HG02981 (cell line): ENCODE measurements at regions not wholly inside any gene's neighbourhood (a gene's known extent, or its start where the extent isn't known, plus 50 kb on each side); places are given as distances from the start of the nearest gene placed in this dataset.
"Not testable (repeated sequence)": the region's sequence is repeated elsewhere in the genome, so short reads cannot be mapped to it uniquely, and the experiment has no call there.

Experiments used
- ATAC-seq: cut with Tn5 transposase; IDR thresholded peaks from one replicate; pipeline ENCODE4 v1.9.1; 2021; ENCODE audit warnings: mild to moderate bottlenecking, moderate library complexity; ENCODE audit not compliant: unreplicated experiment

DNA sequence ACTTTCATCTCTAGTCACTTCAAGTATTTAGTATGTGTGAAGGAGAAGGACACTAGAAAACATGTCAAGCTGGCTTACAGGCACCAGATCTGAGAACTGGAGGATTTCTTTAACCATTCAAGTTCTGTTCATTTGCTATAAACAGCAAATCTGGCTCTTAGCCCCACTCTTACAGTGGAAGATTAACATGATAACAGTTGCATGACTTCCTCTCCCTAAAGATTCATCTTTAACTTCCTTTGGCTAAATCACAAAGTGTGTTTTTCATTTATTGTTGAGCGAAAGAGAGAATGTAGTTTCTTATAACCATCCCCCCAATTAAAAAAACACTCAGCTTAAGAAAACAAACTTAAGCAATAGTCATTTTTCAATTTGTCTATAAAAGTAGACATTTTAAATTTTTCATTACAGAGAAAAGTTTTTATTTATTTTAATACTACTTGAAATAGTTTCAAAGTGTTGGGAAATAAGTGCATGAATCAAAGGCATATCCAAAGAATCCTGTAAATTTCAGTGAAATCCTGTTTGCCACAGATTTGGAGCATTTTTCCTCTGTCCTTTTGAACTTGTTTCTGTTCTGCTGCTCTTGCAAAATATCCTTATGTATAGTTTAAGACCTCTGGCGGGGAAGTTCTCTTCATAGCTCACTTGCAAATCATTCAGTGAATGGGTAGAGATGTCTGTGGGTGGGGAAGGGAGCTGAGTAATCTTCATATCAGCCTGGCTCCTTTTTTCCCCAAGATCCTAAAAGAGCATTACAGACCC is 241.0 kb upstream of the RBBP8 start:
- no peak for ATAC-seq

DNA sequence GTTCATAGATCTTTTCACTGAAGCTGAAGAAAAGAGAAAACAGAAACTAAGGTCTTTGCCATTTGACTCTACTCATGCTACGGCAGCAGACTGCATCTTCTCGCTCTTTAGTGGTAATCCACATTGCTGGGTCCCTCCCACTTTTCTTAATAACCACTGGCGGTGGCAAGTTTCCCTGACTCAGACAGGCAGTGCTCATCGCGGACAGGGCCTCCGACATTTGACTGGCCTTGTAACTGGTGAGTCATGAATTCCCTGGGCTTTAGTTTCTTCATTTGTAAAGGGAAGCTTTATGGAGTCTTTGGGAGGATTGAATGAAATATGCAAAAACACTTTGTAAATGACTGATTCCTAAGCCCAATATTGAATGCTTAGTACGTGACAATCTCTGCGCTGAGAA is 238.2 kb upstream of the RBBP8 start:
- ATAC-seq: no peak

DNA sequence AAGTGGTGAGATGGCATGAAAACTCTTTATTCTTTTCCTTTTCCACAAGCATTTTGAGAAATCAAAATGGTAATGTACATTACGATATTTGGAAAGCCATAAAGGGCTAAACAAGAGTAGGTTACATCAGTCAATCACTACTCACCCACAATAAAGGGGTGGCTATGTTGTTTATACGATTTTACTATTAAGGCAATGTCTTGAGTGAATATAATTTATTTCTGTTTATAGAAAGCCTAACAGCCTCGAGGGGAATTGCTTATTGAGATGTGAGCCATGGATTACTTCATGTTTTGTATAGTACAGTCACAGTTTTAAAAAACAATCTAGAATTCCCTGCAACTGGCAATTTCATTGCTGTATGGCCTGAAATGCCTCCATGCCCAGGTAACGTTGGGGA is 237.5 kb upstream of the RBBP8 start:
- no peak for ATAC-seq

DNA sequence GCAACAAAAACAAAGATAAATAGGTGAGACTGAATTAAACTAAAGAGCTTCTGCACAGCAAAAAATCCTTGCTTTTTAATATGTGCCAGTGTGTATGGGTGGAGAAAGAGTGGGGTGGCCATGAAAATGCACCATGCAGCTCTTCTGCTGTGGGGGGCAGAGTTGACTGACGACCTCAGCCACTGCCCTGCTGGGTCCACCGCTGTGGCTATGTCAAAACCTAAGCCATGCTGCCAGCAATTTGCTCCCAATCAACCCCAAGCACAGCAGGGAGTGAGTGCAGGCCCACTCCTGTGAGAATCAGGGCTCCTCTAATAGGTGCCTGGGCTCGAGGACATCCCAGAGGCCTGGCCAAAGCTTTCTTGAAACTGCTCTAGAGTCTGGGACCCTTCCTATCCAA is 235.6 kb upstream of the RBBP8 start:
- ATAC-seq: no peak

DNA sequence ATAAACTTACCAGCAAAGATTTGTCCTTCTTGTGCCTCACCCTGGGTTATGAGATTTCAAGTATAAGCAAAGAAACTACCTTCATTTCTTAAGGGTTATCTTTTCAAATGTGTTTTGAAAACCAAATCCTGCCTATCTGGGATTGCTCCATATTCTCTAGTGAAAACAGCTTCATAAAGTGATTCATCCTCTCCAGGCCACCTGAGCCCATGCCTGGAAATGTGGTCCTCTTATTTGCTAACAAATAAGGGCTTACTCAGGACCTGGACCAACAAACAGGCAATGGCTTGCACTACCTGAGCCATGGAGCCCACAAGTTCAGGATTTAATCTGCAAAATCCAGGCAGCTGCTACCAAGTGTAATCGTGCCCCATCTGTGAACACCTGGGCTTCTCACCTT is 234.4 kb upstream of the RBBP8 start:
- no peak for ATAC-seq

DNA sequence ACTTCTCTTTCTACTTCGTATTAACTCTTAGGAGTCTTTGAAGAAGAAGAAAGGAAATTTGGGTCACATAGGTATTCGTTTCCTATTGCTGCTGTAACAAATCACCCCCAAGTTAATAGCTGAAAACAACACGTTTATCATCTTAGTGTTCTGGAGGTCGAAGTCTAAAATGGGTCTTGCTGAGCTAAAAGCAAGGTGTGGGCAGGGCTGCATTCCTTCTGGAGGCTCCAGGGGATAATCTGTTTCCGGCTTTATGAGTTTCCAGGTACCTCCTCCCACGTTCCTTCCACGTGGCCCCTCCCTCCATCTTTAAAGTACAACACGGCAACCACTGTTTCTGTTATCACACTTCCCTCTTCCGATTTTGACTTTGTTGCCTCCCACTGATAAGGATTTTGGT is 233.5 kb upstream of the RBBP8 start:
- no peak for ATAC-seq

DNA sequence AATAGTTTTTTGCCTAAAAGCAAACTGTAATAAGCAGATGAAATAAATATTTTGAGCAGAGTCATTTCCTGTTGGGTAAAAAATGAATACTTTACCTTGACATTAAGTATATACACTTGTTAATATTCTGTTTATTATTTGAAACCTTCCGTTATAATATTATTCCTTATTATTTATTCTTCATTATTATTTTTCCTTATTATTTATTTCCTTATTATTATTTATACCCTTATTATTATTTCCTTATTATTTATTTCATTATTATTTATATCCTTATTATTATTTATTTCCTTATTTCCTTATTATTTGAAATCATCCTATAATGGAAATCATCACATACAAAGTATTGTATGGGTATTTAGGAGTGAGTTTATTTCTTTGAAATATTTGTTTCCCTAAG is 232.2 kb upstream of the RBBP8 start:
- no peak for ATAC-seq

DNA sequence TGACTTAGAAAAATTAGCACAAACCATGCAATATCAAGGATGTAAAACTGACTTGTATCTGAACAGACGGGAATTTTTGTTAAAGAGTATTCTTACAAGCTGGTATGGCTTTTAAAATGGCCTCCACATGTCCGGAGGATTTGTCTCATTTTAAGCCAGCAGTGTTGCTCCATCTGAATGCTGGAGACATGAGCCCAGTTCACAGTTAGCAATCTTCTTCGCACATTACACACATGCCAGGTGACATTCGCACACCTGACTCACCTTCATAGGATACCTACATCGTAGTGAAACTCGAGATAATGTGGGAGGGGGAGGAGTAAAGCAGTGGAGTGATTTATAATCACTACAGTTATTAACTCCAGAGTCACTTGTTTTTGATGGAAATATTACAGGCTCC is 231.8 kb upstream of the RBBP8 start:
- ATAC-seq: no peak

DNA sequence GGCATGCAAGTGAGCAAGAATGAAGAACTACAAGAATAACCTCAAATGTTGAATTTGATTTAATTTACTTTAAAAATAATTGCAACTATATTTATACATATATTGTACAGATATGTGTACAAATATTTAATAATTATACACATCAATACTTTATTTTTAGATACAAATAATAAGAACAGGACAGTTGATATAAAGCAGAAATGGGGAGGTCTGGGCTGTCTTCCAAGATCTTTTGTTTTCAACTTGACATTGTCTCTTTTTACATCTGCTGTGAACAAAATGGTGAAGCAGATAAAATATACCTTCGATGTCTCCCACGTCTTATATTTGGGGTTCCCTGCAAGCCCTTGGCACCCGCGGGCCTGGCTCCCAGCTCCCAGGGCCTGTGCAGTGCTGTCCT is 231.3 kb upstream of the RBBP8 start:
- no peak for ATAC-seq

DNA sequence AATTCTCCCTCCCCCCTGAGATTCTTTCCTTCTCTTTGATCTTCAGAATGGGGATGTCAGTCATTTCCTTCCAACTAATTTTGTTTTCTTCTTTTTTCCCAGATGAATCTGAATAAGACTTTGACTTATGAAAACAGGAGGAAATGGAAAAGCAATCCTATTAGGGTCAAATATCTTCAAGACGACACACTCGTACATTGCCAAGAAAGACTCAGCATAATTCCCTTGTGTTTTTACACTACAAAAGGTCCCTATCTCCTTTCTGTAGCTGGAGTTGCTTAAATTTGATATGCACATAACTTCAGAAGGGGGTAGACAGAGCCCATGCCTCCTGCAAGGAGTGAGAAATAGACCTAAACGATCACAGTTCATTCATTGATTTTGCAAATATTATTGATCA is 230.3 kb upstream of the RBBP8 start:
- no peak for ATAC-seq

DNA sequence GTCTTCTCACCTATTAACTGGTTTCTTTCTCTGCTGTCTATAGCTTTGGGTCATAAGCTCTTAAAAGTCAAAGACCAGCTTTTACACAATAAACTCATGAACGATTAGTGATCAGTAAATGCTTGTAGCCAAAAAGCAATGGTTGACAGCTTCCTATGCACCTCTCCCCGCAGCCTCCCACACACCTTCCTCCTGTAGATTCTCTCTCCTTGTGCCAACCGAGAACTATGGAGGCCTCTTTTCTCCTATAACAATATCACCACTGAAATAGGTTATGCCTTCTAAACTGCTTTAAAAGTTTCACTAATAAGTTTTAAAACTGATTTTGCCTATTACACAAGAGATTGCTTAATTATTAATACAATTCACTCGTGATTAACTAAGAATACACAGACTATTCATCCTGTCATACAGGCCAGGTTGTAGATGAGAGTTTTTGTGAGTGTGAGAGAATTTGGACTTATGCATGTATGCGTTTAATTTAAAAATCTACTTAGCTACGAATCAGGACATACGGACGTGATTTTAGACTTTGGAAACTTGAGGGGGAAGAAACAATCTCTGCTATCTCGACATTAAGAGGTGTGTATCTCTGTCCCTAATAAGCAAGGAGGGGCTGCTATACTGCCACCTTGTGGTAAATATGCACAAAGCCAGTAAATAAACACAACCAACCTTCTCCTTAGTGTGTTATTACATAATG is 229.1 kb upstream of the RBBP8 start:
- ATAC-seq: peak; percentile 64

DNA sequence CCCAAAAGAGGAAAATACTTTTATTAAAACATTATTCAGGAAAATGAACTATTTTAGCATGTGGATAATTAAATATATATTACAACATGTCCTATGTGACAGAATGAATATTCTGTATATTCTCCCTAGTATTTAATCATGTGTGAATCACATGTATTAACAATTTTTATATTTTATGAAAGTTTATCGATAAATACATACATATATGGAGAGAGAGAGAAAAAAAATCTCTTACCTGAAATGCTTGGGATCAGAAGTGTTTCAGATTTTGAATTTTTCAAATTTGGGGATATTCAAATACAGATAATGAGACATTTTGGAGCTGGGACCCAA is 228.6 kb upstream of the RBBP8 start:
- no peak for ATAC-seq

DNA sequence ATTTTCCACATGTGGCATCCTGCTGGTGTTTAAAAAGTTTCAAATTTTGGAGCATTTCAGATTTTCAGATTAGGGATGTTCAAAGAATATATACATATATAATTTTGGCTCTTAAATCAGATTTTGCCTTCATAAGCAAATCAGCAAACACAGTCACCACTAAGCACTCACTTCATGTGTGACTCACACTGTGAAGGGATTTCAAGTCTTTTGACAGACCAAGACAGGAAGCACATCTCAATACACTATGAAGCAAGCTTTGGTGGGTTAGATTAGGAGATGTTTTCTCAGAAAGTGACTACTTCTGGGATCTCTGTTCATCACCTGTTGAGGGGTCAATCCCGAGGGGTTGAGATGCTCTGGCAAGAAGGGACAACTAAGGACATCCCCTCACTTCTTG is 227.8 kb upstream of the RBBP8 start:
- no peak for ATAC-seq

DNA sequence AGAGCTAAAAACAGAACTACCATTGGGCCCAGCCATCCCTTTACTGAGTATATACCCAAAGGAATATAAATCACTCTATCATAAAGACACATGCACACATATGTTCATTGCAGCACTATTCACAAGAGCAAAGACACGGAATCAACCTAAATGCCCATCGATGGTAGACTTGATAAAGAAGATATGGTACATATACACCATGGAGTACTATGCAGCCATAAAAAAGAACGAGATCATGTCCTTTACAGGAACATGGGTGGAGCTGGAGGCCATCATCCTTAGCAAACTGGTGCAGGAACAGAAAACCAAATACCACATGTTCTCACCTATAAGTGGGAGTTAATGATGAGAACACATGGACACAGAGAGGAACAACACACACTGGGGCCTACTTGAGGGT is 227.1 kb upstream of the RBBP8 start:
- ATAC-seq: not testable (repeated sequence)

DNA sequence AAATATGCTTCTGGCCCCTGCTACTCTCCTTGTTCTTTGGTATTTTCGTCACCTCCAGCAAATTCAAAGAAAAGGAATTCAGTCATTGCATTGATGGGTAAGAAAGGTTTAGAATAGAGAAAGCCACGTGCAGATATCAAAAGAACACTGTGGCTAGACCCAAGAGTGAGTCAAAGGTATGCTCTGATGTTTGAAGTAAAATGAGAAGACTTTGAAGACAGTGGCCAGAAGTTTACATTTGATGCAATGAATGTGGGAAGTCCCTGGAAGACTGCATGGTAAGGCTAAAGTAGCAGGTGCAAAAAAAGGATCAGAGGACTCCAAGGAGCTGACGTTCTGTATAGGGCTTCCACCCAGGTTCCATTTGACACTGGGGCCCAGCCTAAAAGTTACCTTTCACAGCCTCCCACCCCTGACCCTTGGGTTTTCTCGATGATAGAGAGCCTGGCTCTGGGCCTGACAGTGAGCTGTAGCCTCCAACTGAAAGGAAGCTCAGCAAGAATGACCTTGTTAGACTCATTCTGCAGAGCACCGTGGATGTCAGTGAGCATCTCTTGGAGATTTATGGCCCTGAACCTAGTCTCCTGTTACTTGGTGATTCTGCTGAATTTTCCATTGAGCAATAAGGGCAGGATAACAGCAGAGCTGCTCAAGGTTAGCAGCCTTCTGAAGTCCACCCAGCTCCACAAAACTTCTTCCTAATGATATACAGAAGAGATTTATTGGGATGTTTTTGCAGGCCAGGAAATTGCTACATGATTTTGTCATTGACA is 223.7 kb upstream of the RBBP8 start:
- ATAC-seq: no peak

DNA sequence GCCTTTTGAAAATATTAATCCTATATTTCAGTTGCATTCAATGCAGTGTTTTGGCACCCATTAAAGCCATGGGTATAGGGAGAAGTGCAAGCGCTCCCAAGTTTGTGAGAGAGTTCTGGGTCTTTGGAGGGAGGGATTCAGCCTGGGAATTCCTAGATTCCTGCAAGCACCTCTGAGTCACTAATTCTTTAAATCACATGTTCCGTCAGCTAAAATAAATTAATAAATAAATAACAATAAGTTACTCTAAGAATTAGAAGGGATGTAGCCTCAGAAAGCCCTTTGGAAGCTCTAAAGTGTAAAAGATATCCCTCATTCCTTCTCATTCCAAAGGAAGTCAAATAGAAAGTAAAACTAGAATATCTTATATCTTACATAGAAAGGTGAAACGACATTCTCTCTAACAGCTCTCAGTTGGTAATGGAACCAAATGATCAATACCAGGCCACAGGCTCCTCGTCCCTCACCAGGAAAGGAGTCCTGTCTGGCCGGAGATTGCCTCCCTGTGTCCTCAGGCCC is 222.4 kb upstream of the RBBP8 start:
- no peak for ATAC-seq

DNA sequence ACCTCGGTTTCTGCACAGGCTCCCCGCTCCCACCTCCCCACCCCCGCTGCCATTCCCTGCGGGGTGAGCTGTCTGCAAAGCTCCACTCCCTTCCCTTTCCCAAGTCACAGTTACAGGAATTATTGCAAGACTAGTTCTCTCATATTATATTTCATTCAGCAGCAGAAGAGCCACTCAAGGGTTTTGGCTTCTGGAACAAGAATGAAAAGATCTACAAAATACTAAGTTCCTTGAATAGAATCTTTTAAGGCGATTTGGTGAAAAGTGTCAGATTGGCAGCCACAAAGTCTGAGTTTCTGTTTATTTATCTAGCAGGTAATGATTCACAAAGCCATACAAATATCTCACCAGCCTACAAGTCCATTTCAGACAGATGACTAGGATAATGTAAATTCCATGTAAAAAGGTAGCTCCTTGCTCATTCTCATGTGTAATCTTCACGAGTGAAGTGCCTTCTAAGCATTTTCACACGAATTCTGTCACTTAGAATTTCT is 221.9 kb upstream of the RBBP8 start:
- ATAC-seq: no peak

DNA sequence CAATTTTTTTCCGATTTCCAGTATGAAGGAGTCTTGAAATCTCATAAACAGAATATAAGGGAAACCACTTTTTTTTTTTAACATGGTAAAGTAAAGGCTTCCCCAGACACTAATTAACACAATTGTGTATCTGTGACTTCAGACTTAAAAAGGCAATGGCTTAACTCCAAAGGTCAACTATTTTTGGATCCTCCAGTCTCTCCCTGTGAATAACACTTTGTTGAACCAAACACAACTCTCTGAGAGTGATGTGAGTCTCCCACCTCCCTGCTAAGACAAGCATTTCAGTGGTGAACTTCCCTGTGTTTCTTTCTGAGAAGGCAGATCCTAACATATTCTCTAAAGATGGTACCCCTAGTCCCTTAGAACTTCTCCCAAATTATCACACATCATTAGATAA is 219.6 kb upstream of the RBBP8 start:
- no peak for ATAC-seq

DNA sequence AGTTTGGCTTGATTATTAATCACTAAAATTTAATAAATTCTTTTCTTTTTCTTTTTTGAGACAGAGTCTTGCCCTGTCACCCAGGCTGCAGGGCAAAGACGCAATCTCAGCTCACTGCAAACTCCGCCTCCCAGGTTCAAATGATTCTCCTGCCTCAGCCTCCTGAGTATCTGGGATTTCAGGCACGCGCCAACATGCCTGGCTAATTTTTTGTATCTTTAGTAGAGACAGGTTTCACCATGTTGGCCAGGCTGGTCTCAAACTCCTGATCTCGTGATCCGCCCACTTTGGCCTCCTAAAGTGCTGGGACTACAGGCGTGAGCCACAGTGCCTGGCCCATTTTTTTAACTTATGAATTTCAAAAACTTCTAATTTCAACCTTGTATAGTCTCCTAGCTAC is 215.6 kb upstream of the RBBP8 start:
- ATAC-seq: not testable (repeated sequence)

DNA sequence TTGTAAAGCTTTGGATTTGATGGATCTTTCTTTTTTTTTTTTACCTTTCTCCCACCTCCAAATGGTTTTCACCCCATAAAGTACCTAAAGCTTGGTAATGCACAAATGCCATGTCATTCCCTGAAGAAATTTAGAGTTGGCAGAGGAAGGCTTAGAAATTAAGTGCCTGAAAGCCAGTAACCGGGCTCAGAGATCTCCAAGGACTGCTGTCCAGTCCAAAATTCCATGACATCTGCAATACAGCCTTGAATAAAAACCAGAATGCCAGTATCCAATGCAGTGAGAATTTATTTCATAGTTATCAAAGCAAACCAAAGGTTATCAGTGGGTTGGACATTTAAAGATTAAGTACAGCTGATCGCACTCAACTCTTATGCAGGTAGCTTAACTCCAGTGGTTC is 209.9 kb upstream of the RBBP8 start:
- no peak for ATAC-seq

DNA sequence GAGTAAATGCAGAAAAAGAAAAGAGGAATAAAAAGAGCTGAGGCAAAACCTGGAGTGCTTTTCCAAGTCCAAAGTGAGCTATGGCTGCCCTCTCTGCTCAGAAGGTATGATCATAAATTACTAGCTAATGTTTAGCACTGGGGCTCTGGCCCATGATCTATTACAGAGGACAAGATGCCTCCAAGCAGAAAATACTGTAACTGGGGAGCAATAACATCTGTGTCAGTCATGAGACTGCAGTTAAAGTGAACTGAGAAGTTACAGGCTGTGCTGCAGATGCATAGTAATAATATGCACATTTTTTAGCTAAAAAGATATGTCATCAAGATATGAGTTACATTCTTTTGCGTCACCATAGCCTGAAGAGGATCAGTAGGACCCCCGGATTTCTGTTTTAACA is 209.4 kb upstream of the RBBP8 start:
- no peak for ATAC-seq

DNA sequence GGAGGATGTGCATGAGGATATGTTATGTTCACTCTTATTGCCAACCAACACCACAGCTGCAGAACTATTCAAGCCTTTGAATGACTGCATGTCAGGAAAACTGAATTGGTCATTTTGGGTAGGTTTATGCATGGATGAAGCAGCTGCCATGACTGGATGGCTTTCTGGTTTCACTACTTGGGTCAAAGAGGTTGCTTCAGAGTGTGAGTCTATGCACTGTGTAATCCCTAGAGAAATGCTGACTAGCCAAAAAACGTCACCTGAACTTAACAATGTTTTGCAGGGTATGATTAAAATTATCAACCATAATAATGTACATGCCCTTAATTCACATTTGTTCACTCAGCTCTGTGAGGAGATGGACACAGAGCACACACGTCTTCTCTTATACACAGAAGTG is 206.7 kb upstream of the RBBP8 start:
- no peak for ATAC-seq
